ENCODE measurements at regions not wholly inside any gene's neighbourhood (a gene's known extent, or its start where the extent isn't known, plus 50 kb on each side); places are given as distances from the start of the nearest gene placed in this dataset.

GRCh38 chr5:40318395-40318794, 361.3 kb upstream of the PTGER4 start:
- Histone ChIP-seq H3K27ac (ENCODE audit: low read length) (no peak overlapping the region), H3K9me3 (ENCODE audit: insufficient read depth, low read length) (no peaks in the 10 kb centered on the region), H3K79me2 (ENCODE audit: low read length) (no peaks in the 10 kb centered on the region), H3K9ac (ENCODE audit: low read length) (no peak overlapping the region), H3K4me2 (ENCODE audit: low read length) (no peak overlapping the region), H4K20me1 (ENCODE audit: insufficient read depth, low read length) (no peaks in the 10 kb centered on the region), H3K36me3 (replicated peaks; ENCODE audit: low read depth, low read length) (no peaks in the 10 kb centered on the region), H3K27me3 (ENCODE audit: low read depth, low read length) (no peaks in the 10 kb centered on the region), H3K4me3 (ENCODE audit: low read length) (no peak overlapping the region), H3K4me1 (ENCODE audit: low read length) (no peaks in the 10 kb centered on the region), H2AFZ (ENCODE audit: low read depth, low read length) (no peak overlapping the region)
- TF ChIP-seq EZH2phosphoT487 (IDR thresholded peaks at IDR 0.05; ENCODE audit: low read depth) = no peak
- TF ChIP-seq CTCF (IDR thresholded peaks at IDR 0.05; ENCODE audit: low read depth, low read length) = no peak

GRCh38 chr5:40317023-40317422, 362.7 kb upstream of the PTGER4 start:
- Histone ChIP-seq H3K9me3 (ENCODE audit: insufficient read depth, low read length) (no peaks in the 10 kb centered on the region), H3K9ac (ENCODE audit: low read length) (no peak overlapping the region), H2AFZ (ENCODE audit: low read depth, low read length) (no peak overlapping the region), H3K4me1 (ENCODE audit: low read length) (no peaks in the 10 kb centered on the region), H3K4me2 (ENCODE audit: low read length) (no peak overlapping the region), H3K36me3 (replicated peaks; ENCODE audit: low read depth, low read length) (no peaks in the 10 kb centered on the region), H3K27me3 (ENCODE audit: low read depth, low read length) (no peaks in the 10 kb centered on the region), H3K79me2 (ENCODE audit: low read length) (no peaks in the 10 kb centered on the region), H3K4me3 (ENCODE audit: low read length) (no peak overlapping the region), H3K27ac (ENCODE audit: low read length) (no peak overlapping the region), H4K20me1 (ENCODE audit: insufficient read depth, low read length) (no peaks in the 10 kb centered on the region)
- TF ChIP-seq EZH2phosphoT487 (IDR thresholded peaks at IDR 0.05; ENCODE audit: low read depth) (no peak), CTCF (IDR thresholded peaks at IDR 0.05; ENCODE audit: low read depth, low read length) (no peak)

- no peaks in the 10 kb centered on the region for H3K4me1 ChIP-seq (ENCODE audit: low read length)
- no peaks in the 10 kb centered on the region for H3K79me2 ChIP-seq (ENCODE audit: low read length)
- H3K9ac ChIP-seq (ENCODE audit: low read length) = no peak overlapping the region
- no peaks in the 10 kb centered on the region for H4K20me1 ChIP-seq (ENCODE audit: insufficient read depth, low read length)
- TF ChIP-seq EZH2phosphoT487 (IDR thresholded peaks at IDR 0.05; ENCODE audit: low read depth) (no peak), CTCF (IDR thresholded peaks at IDR 0.05; ENCODE audit: low read depth, low read length) (no peak)
- H3K4me2 ChIP-seq (ENCODE audit: low read length) = no peak overlapping the region
- no peak overlapping the region for H2AFZ ChIP-seq (ENCODE audit: low read depth, low read length)
- H3K36me3 ChIP-seq (replicated peaks; ENCODE audit: low read depth, low read length) = no peaks in the 10 kb centered on the region
- H3K4me3 ChIP-seq (ENCODE audit: low read length) = no peak overlapping the region
- no peaks in the 10 kb centered on the region for H3K9me3 ChIP-seq (ENCODE audit: insufficient read depth, low read length)
- no peak overlapping the region for H3K27ac ChIP-seq (ENCODE audit: low read length)
- H3K27me3 ChIP-seq (ENCODE audit: low read depth, low read length) = no peaks in the 10 kb centered on the region
Measured at GRCh38 chr5:40315126-40315525, 364.6 kb upstream of the PTGER4 start.

- Histone ChIP-seq H3K9me3 (ENCODE audit: insufficient read depth, low read length) (no peaks in the 10 kb centered on the region), H3K27me3 (ENCODE audit: low read depth, low read length) (no peaks in the 10 kb centered on the region), H4K20me1 (ENCODE audit: insufficient read depth, low read length) (no peaks in the 10 kb centered on the region), H3K9ac (ENCODE audit: low read length) (no peak overlapping the region), H3K4me2 (ENCODE audit: low read length) (no peak overlapping the region), H3K4me3 (ENCODE audit: low read length) (no peak overlapping the region), H3K27ac (ENCODE audit: low read length) (no peak overlapping the region), H2AFZ (ENCODE audit: low read depth, low read length) (no peak overlapping the region), H3K36me3 (replicated peaks; ENCODE audit: low read depth, low read length) (no peaks in the 10 kb centered on the region), H3K4me1 (ENCODE audit: low read length) (no peaks in the 10 kb centered on the region), H3K79me2 (ENCODE audit: low read length) (no peaks in the 10 kb centered on the region)
- TF ChIP-seq EZH2phosphoT487 (IDR thresholded peaks at IDR 0.05; ENCODE audit: low read depth) (no peak), CTCF (IDR thresholded peaks at IDR 0.05; ENCODE audit: low read depth, low read length) (no peak)
Measured at GRCh38 chr5:40314275-40314674, 365.4 kb upstream of the PTGER4 start.

Data from OCI-LY3 (cell line).